Stimulated activated naive CD8-positive, alpha-beta T cell treated with anti-CD3 and anti-CD28 coated beads, Interleukin-15, Interleukin-2, amounts not matched to agents 100 U/mL and 50 U/mL, for 24 hours (primary cell): ENCODE measurements at regions not wholly inside any gene's neighbourhood (a gene's known extent, or its start where the extent isn't known, plus 50 kb on each side); places are given as distances from the start of the nearest gene placed in this dataset.

ENCODE experiments used
- ATAC-seq: fragments of 150-1000 bp; cut with Tn5 transposase; one replicate; pipeline ENCODE4 v1.10.0; 2021
- DNase-seq: peaks from one replicate; pipeline ENCODE4 v3.0.0; 2021

GRCh38 chr2:12083713-12084419 is 337.4 kb downstream of the LPIN1 start:
- DNase-seq, result no peak
- ATAC-seq, result no peak

GRCh38 chr2:12087175-12087574 is 340.7 kb downstream of the LPIN1 start:
- ATAC-seq (no peak), DNase-seq (no peak)

DNA sequence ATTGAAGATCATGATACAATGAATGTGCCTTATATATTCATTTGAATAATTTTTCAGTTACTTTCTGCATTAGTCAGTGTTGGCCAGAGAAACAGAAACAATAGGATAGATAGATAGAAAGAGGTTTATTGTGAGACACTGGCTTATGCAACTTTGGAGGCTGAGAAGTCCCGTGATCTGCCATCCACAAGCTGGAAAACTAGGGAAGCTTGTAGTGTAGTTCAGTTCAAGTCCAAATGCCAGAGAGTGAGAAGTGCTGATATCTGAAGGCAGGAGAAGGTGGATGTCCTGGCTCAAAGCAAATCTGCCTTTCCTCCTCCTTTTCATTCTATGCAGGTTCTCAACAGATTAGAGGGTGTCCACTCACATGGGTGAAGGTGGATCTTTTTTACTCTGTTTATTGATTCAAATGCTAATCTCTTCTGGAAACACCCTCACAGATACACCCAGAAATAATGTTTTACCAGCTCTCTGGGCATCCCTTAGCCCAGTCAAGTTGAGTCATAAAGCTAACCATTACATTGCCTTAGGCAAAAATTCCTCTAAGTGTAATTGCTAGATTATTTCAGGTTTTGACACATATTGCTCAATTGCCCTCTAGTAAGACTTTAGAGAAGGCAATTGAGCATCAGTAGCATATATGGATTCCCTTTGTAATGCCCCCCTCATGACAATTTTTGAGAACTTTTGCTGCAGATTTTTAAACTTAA is 341.4 kb downstream of the LPIN1 start:
- no peak for ATAC-seq
- DNase-seq, result no peak

DNA sequence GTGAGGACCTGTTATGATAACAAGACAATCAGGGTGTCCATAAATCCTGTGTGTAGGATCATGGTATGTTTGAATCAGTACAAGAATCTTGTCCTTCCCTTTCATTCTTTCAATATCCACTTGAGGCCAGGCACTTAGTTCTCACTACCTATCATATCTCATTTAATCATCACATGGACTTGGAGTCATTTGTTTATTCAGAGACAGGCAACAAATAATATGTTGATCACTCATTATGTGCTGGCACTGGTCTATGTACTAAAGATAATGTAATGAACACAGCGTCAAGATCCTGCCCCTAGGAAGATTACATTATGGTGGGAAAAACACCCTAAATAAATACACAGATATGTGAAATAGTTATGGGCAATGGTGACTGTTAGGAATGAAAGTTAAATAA is 342.6 kb downstream of the LPIN1 start:
- DNase-seq, result no peak
- ATAC-seq, result no peak

DNA sequence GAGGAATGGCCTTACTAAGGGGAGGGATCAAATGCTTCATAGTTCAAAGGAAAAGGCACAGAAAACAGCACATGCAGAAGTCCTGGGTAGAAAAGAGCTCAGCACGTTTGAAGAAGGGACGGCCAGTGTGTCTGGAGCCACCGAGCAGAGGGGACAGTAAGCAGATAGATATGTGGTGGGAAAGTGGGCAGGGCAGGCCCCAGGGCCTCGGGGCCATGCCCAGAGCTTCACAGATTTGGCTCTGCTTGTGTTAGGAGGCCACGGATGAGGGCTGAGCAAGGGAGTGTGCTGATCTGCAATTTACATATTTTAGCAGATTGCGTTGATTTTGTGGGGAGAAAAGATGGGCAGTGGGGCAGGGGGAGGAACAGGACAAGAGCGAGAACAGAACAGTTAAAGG is 343.1 kb downstream of the LPIN1 start:
- ATAC-seq, result no peak

GRCh38 chr2:12090072-12090471 is 343.6 kb downstream of the LPIN1 start:
- DNase-seq (no peak), ATAC-seq (no peak)

More for the DNA sequence above, 343.1 kb downstream of the LPIN1 start:
- DNase-seq, result no peak

DNA sequence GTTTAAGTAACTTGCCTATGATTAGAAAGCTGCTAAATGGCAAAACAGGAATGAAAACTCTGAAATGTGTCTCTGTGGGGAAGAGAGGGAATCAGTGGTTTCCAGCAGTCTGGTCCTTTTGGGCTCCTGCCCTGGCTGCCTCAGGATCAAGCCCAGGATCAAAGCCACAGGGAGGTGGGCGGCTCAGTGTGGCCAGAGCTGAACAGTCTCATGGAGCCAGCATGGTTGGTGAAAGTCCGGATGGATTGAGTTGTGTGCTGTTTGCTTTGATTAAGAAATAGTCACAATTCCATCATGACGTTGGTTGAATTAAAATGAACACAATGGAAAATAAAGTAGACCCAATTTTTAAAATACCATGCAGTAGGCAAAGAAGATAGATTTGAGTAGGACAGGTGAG is 344.2 kb downstream of the LPIN1 start:
- ATAC-seq (no peak), DNase-seq (no peak)

DNA sequence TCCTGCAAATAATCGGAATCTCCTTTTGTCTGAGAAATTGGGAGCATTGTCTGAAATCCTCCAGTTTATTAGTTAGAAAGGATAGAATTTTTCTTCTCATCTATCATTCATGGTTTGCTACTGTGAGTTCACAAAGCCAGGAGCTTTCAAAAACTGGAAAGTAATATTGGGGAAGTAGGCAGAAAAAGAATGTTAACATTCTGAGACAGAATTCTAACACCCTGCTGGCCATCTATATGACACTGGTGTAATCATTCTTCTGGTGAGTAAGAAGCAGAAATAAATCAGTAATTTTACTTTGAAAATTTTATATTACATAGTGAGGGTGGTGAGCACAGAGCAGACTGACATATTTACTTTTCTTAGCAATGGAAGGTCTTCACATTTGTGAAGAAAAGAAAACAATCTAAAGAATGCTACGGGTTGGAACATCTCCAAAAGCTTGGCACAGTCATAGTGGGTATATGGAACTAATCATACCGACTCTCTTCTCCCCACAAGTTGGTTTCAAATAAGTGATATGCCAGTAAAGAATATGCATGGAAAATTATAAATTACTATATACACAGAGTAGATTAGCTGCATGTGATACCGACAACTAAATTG is 344.9 kb downstream of the LPIN1 start:
- DNase-seq, result no peak
- ATAC-seq, result no peak

GRCh38 chr2:12094134-12094533 is 347.7 kb downstream of the LPIN1 start:
- ATAC-seq (no peak), DNase-seq (no peak)

DNA sequence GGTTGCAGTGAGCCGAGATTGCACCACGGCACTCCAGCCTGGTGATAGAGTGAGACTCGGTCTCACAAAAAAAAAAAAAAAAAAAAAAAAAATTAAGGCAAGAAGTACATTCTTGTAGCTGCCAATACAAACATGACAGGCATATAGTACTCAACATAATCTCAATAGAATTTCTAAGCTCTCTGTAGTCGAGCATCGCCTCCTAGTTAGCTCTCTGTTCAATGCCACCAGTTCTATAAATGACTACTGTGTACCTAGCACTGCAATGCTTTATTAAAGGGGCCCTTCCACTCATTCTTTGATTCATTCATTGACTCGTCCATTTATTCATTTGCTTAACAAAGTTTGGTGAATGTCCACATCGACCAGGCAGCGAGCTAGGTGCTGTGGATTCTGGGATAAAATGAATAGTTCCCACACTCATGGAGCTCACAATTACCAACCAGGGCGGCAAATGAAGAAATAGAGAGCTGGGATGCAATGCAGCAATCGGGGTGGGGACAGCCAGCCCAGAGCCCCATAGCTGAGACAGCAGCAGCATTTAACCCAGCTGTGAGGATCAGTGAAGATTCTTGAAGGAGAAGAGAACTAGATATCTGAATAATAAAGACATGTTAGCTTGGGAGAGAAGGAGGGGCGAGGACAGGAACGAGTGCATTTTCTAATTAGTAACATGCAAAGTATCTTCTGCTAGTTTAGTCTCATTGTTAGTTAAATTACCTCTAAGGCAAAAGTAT is 349.8 kb downstream of the LPIN1 start:
- no peak for ATAC-seq
- no peak for DNase-seq

- no peak for ATAC-seq
Observed at GRCh38 chr2:12096788-12097449, 350.5 kb downstream of the LPIN1 start.

GRCh38 chr2:12097859-12098258 is 351.4 kb downstream of the LPIN1 start:
- ATAC-seq (no peak), DNase-seq (no peak)

More at GRCh38 chr2:12096788-12097449, 350.5 kb downstream of the LPIN1 start:
- DNase-seq, result no peak

GRCh38 chr2:12099374-12099773 is 352.9 kb downstream of the LPIN1 start:
- no peak for DNase-seq
- ATAC-seq, result no peak

- ATAC-seq (no peak), DNase-seq (no peak)
Observed at GRCh38 chr2:12102679-12103078, 356.2 kb downstream of the LPIN1 start.

DNA sequence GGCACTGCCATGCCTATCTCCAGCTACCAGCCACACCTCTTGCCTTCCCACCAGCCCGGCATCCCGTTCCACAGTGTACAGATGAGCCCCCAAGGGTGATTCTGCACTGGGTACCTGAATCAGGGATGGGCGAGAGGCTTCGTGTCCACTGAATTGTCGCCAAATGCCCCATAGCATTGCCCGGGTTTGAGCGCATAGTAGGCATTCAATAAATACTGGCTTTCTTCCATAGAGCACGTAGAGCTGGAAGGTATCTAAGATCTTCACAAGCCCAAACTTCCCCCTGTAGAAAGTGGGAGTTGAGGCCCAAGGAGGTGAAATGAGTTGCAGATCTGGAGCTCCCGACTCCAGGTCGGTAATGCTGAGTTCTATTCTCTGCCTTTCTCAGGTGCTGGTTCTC is 358.7 kb downstream of the LPIN1 start:
- DNase-seq, result no peak
- ATAC-seq, result no peak

DNA sequence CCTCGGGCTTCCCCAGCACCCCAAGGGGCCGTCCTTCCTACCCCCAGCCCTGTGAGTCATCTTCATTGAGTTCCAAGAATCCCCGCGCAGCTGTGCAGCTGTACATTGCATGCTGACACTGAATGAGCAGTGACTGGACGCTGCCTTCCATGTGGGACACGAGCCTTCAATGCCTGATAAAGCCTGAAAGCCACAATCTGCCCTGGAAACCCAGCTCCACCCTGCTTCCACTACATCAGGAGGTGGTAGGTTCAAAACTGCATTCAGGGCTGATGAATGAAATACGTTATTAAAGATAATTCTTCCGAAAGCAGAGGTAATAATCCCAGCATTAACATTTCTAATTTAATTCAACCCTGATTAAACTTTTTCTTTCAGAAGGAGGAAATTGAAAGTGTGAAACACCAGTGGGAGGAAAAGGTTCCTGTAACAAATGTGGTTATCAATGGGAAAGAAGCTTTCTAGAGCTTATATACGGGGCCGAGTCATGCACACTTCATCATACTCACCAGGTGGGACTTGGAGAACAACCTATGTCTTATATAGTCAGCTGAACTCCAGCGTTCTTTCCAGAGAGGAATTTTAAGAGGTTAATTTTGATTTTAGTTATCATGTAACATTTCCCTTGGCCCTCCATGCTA is 360.1 kb downstream of the LPIN1 start:
- DNase-seq, result peak; percentile 65
- peak; percentile 91 for ATAC-seq

DNA sequence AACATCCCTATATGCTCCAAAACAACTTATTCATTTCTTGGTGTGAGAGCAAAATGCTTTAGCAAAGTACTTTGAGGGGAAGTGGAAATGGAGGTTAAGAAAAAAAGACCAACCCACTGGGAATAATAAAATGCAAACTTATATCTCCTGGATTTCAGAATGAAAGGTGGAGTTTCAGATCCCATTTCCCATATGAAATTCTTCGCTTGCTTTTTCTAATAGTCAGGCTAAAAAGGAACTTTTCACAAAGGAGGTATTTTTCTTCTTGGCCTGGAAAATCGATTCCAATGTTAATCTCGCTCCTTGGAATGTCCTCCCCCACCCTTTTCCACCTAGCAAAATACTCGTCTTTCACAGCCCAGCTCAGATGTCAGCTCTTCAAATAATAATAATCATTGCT is 360.9 kb downstream of the LPIN1 start:
- DNase-seq (no peak), ATAC-seq (no peak)

DNA sequence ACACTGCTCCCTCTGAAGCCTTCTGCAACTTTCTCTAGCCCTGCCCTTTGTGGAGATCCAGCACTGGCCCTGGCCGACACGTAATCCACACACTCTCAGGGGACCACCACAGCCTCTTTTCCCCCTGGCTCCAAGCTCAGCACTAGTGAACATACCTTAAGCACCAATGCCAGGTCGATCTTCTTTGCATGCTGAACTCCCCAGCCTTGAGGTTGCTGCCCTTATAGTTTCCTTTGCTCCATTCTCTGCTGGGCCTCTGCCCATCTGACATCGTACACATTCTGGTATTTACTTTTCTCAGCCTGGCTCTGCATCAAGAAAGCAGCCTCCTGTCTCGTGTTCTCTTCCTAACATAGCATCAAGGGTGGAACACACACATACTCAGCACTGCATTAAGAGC is 361.5 kb downstream of the LPIN1 start:
- ATAC-seq (no peak), DNase-seq (no peak)

DNA sequence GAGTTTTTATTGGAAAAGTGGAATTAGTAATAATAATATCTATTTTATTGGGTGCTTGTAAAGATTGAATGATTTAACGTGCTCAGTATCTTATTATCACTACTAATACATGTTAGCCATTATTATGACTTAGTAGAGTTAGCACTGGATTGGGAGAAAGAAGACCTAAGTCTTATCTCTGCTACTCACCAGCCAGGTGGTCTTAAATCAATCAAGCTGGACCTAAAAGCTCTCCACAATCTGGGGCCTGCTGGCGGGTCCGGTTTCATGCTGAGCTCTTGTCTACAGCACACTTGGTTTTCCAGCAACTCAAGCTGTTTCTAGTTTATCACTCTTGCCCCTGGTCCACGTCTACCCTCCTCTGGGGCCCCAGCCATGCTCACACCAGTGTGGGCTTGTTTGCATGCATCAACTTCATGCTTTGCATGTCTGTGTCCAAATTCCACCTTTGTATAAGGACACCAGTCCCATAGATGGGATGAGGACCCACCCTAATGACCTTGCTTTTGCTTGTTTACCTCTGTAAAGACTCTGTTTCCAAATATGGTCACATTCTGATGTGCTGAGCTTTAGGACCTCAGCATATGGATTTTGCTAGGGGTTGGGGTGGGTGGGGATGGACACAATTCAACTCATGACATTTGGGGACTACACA is 363.1 kb downstream of the LPIN1 start:
- DNase-seq, result no peak
- no peak for ATAC-seq

DNA sequence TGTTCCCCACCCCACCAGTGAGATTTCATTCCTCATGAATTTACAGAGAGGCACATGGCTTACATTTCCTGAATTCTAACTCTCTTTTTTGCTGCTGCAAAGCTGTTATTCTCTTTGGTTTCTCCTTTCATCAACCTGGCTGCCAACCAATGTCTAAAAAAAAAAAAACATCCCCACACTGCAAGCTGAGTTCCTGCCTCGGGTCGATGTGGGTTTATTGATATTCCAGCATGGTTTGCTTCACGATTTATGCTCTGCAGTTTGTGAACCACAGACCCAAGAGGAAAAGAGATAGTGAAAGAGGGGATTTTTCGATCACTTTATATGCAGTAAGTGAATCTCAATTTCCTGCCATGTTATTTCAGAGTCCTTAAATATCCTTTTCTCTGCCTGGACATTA is 363.6 kb downstream of the LPIN1 start:
- no peak for DNase-seq
- peak; percentile 20 for ATAC-seq

GRCh38 chr2:12110481-12110880 is 364.0 kb downstream of the LPIN1 start:
- no peak for ATAC-seq

More at GRCh38 chr2:12110481-12110880, 364.0 kb downstream of the LPIN1 start:
- DNase-seq, result no peak
